ENCODE measurements at regions not wholly inside any gene's neighbourhood (a gene's known extent, or its start where the extent isn't known, plus 50 kb on each side); places are given as distances from the start of the nearest gene placed in this dataset.

- Histone ChIP-seq H3K4me3 (replicated peaks; ENCODE audit: insufficient read depth, low read length) (no peak overlapping the region), H3K27me3 (ENCODE audit: insufficient read depth, poor library complexity, severe bottlenecking) (no peaks in the 10 kb centered on the region), H3K27ac (replicated peaks) (no peak overlapping the region)
- TF ChIP-seq GABPA (IDR thresholded peaks at IDR 0.05; ENCODE audit: low read depth) (no peak), POLR2AphosphoS5 (IDR thresholded peaks at IDR 0.05; ENCODE audit: low read depth) (no peak), SPI1 (IDR thresholded peaks at IDR 0.05; ENCODE audit: borderline replicate concordance, low read depth) (no peak), REST (IDR thresholded peaks at IDR 0.05; ENCODE audit: insufficient replicate concordance, low read depth) (no peak)
- TF ChIP-seq, protein P1, sequence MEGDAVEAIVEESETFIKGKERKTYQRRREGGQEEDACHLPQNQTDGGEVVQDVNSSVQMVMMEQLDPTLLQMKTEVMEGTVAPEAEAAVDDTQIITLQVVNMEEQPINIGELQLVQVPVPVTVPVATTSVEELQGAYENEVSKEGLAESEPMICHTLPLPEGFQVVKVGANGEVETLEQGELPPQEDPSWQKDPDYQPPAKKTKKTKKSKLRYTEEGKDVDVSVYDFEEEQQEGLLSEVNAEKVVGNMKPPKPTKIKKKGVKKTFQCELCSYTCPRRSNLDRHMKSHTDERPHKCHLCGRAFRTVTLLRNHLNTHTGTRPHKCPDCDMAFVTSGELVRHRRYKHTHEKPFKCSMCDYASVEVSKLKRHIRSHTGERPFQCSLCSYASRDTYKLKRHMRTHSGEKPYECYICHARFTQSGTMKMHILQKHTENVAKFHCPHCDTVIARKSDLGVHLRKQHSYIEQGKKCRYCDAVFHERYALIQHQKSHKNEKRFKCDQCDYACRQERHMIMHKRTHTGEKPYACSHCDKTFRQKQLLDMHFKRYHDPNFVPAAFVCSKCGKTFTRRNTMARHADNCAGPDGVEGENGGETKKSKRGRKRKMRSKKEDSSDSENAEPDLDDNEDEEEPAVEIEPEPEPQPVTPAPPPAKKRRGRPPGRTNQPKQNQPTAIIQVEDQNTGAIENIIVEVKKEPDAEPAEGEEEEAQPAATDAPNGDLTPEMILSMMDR (IDR thresholded peaks at IDR 0.05; ENCODE audit: insufficient read depth, low read length), result no peak
- DNase-seq (ENCODE audit: low read depth in 1 of 2, low spot score in 1 of 2), result no peak
Observed at GRCh38 chr14:99032759-99033158, 239.2 kb downstream of the BCL11B start.

DNA sequence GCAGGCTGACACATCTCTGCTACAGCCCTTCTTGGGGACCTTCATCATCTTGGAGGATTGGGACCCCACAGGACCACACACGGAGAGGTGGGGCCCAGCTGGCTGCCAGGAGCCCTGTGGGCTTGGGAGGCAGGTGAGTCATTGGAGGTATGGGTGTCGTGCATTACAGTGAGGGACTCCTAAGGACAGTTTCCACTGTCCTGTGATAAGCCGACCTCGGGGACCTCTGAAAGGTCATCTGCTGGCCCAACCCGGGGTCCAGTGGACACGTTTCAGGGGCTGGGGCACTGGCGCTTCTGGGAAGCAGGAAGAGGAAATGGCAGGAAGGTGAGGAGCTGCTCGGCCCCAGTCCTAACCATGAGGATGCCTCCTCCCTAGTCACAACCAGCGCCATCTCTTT is 238.0 kb downstream of the BCL11B start:
- H3K4me3 ChIP-seq (replicated peaks; ENCODE audit: insufficient read depth, low read length), result no peak overlapping the region
- H3K27ac ChIP-seq (replicated peaks), result peak overlapping the region; percentile 86
- no peaks in the 10 kb centered on the region for H3K27me3 ChIP-seq (ENCODE audit: insufficient read depth, poor library complexity, severe bottlenecking)
- DNase-seq (ENCODE audit: low read depth in 1 of 2, low spot score in 1 of 2), result no peak
- TF ChIP-seq SPI1 (IDR thresholded peaks at IDR 0.05; ENCODE audit: borderline replicate concordance, low read depth), result no peak
- no peak for TF ChIP-seq REST (IDR thresholded peaks at IDR 0.05; ENCODE audit: insufficient replicate concordance, low read depth)
- TF ChIP-seq, protein P1 (IDR thresholded peaks at IDR 0.05; ENCODE audit: insufficient read depth, low read length), result no peak
- TF ChIP-seq POLR2AphosphoS5 (IDR thresholded peaks at IDR 0.05; ENCODE audit: low read depth), result no peak
- TF ChIP-seq GABPA (IDR thresholded peaks at IDR 0.05; ENCODE audit: low read depth), result no peak

- peak overlapping the region; percentile 49; the same call in 1 of the 2 replicates for H3K4me3 ChIP-seq (replicated peaks; ENCODE audit: insufficient read depth, low read length)
- peak overlapping the region; percentile 86 for H3K27ac ChIP-seq (replicated peaks)
- TF ChIP-seq, protein P1 (IDR thresholded peaks at IDR 0.05; ENCODE audit: insufficient read depth, low read length), result peak; percentile 40
- no peak for TF ChIP-seq GABPA (IDR thresholded peaks at IDR 0.05; ENCODE audit: low read depth)
- TF ChIP-seq REST (IDR thresholded peaks at IDR 0.05; ENCODE audit: insufficient replicate concordance, low read depth), result no peak
- no peak for TF ChIP-seq SPI1 (IDR thresholded peaks at IDR 0.05; ENCODE audit: borderline replicate concordance, low read depth)
- DNase-seq (ENCODE audit: low read depth in 1 of 2, low spot score in 1 of 2), result peak in 1 of 2 experiments; percentile 47
- H3K27me3 ChIP-seq (ENCODE audit: insufficient read depth, poor library complexity, severe bottlenecking), result no peaks in the 10 kb centered on the region
Observed at GRCh38 chr14:99034711-99035171, 237.3 kb downstream of the BCL11B start.
